Dedifferentiated amniotic fluid mesenchymal stem cell (primary cell): ENCODE measurements at regions not wholly inside any gene's neighbourhood (a gene's known extent, or its start where the extent isn't known, plus 50 kb on each side); places are given as distances from the start of the nearest gene placed in this dataset.

Source experiments
- DNase-seq: peaks from one replicate; pipeline ENCODE4 v3.0.0-alpha.2; 2016; ENCODE audit errors: extremely low spot score

- DNase-seq, result peak; percentile 74
These were observed 107.1 kb upstream of the STK17B start for GRCh38 chr2:196278491-196278911.

DNA sequence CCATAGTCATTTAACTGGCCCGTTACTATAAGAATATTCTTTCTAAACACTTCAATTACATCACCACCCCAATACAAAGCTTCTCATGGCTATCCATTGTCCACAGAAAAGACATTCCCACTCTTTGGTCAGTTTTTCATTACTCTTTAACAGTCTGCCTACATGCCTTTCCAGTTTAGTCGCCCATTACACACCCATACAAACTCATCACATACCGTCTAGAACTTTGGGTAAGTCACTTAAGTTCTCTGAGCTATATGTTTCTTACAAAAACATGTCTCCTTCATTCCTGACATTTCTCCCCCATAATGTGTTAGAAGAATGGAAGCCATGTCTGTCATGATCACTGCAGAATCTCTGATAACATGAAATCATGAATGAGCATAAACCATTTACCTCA, 108.2 kb upstream of the STK17B start:
- no peak for DNase-seq

- DNase-seq, result no peak
These were observed 112.9 kb upstream of the STK17B start for GRCh38 chr2:196284144-196284844.

- peak; percentile 78 for DNase-seq
These were observed 113.6 kb upstream of the STK17B start for GRCh38 chr2:196284866-196285557.

DNA sequence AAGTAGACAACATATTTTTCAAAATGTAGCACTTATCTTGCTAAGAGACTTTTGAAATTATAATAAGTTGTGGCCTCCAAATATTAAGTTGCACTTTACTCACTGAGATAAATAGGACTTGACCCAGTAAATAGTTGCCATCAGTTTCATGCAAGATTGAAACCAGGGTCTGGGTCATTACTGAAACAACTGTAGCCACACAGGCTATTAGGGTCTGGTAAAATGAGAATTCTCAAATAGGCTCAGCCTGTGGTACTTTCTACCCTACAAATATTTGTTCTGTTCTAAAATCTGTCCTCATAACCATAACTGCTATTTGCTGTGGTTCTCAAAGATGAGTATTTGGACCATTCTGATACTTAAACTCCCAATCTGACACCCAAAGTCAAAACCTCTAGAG, 115.4 kb upstream of the STK17B start:
- no peak for DNase-seq

GRCh38 chr2:196287523-196287922, 116.1 kb upstream of the STK17B start:
- no peak for DNase-seq

DNA sequence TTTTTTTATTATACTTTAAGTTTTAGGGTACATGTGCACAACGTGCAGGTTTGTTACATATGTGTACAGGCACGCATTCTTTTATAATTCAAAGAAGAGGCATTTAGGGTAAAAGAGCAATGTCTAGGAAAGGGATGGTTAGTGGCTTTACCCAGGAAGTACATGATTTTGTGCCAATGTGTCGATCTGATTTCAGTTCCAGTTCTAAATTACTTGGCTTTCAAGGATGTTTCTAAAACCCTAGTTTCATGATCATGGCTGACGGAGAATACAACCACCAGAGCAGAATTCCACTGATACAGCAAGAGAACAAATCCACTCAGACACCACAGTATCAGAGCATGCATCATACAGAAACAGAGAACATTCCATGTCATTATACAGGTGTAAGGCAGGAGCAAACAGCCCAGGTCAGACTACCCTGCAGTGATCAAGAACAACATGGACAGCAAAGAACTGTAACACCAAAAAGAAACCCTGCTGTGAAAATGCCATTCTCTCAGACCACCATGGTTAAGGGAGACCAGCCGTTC, 116.7 kb upstream of the STK17B start:
- no peak for DNase-seq

GRCh38 chr2:196289000-196289399, 117.6 kb upstream of the STK17B start:
- DNase-seq, result no peak

GRCh38 chr2:196290136-196290535, 118.8 kb upstream of the STK17B start:
- DNase-seq, result no peak

DNA sequence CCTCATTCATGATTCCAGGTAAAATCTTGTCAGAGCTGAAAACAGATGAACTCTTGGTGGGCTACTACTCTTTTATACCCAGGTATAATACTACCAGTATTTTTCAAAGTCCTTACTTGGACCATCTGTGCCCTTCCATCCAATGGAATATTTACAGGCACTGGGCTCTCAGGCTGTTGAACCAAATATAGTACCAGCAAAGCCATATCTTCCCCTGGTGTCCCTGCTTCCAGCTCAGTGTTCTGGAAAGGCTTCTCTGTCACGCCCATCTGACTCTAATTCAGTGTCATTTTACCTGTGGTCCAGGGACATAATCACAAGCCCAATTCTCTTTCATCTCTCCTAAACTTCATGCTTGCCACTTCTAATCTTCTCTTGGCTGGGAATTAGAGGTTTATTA, 119.2 kb upstream of the STK17B start:
- no peak for DNase-seq

DNA sequence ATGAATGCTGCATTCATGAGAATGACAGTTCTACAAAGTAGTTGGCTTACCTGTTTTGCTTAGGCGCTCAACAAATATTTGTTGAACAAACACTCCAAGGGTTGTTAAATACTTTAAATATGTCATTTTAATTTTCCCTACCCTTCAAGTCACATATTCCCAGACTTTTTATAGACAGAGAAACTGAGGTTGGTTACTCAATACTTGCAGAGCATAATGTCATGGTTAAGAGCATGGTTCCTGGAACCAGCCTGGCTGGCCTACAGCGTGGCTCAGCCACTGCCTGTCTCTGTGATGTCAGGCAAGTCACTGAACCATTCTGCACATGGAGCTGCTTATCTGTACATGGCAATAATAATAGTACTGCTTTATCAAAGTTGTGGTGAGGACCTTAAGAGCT, 120.0 kb upstream of the STK17B start:
- no peak for DNase-seq

DNA sequence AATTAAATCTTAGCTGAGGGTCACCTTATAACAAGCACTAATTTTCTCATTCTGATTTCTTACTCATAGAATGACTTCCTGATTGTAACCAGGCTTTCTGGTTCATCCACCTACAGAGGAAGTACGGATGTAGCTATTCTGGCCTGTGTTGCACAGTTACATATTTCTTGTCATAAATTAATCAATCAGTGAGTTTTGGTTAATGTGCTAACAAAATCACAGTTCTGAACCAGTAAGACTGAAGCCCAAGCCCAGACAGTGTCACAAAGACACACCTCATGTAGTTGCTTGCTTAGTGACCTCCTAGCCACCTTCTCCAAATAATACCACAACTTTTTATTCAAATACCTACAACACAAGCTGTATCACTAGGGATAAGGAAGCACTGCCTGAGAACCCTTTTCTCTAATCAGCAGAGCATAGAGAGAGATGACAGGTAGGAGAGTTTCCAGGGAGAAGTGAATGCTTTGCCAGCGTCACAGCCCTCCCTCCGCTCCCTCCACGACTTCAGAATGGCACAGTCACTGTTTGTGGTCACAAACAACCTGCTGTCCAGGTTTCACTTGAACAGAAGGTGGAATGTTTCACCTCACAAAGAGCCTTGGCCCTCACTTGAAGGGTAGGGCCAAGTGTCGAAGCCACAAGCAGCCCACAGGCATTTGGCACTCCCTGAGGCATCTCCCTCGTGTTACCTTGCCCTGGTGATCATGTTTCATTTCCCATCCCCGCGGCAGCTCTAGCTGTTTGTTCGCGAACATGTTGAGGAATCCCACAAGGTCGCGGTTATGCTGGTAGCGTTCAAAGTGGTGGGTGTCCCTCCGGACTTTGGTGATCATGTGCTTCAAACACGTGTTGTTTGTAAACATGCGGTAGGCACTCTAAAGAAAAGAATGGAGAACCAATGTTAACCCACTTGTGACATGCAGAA, 120.8 kb upstream of the STK17B start:
- DNase-seq, result no peak

GRCh38 chr2:196293751-196294515, 122.6 kb upstream of the STK17B start:
- peak; percentile 90 for DNase-seq

- DNase-seq, result no peak
These were observed 123.1 kb upstream of the STK17B start for GRCh38 chr2:196294516-196294909.

DNA sequence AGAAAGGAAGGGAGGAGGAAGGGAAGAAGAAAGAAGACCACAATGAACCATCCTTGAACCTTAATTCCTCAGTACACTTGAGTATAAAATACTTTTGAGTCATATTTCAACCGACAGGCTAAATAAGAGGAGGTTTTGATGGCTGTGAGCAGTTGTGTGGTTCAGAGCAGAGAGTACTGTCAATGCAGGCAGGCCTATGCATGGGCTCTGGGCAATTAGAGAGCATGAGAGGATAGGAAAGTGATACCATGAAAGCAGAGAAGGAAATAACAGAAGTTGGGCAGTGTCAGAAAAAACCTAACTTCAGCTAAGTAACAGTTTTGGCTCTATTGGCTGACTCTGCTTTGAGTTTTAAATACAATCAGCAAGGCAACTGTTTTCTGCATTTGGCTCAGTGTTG, 123.6 kb upstream of the STK17B start:
- DNase-seq, result no peak

DNA sequence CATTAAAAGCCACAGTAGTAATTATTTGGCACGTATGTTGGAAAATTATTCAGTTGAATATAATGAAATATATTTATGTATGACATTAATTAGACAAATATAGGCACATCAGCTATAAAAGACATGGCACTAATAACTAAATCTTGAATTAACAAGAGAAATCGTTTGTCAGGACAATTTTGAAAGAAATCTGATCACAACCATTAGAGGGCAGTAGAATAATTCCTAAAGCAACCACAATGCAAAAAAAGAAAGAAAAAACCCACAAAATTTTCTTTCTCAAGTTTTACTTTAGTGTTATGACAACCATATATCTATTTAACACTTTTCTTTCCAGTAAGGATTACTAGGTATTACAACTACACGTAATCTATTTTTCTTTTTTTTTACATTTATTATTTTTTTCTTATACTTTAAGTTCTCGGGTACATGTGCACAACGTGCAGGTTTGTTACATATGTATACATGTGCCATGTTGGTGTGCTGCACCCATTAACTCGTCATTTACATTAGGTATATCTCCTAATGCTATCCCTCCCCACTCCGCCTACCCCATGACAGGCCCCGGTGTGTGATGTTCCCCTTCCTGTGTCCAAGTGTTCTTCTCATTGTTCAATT, 126.8 kb upstream of the STK17B start:
- DNase-seq, result peak; percentile 44

DNA sequence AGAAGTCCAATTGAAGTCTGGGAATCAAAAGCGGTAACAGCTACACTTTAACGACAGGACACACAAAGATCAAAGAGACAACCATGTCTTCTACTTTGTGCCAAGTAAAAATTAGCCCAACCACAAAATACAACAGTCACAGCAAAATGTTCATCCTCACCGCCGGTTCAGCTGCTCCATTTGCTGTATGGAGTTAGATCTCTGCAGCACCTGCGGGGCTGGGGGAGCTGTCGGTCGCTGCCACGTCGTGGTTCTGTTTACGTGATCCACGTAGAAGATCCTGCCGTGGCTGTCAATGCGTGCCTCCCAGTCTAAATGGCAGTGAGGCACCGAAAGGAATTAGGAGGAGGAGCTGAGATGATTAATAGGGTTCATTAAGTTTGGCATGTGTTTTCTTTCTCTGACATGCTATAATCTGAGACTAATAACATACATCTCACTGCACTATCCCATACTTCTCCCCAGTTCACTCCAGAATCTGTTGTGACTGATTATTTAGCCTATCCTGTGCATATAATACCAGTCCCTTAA, 136.5 kb upstream of the STK17B start:
- no peak for DNase-seq

- peak; percentile 33 for DNase-seq
These were observed 138.3 kb upstream of the STK17B start for GRCh38 chr2:196309691-196310090.

DNA sequence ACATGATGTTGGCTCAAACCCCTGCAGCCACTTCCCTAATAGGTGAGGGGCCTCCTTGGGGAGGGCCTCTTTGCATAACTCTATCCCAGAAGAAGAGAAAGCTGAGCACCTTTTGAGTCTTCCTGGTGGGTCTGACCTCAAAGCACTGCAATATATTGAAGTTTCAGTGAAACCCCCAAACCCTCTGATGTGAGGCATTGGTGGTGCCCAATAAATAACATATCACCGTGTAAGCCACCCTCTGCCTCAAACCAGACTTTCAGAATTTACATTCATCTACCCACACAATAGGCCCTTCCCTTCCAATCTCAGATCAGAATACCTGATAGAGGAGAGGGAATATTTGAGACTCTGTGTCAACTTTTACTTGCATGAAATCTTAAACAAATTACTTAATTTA, 142.8 kb upstream of the STK17B start:
- DNase-seq, result no peak

GRCh38 chr2:196314780-196315179, 143.4 kb upstream of the STK17B start:
- no peak for DNase-seq
